Mucosa of gallbladder (tissue), 1 donor: ENCODE measurements at regions not wholly inside any gene's neighbourhood (a gene's known extent, or its start where the extent isn't known, plus 50 kb on each side); places are given as distances from the start of the nearest gene placed in this dataset.
"Not testable (repeated sequence)": the region's sequence is repeated elsewhere in the genome, so short reads cannot be mapped to it uniquely, and the experiment has no call there.

Experiments
- DNase-seq: peaks from one replicate; pipeline ENCODE4 v3.0.0-alpha.2; 2020; ENCODE audit warnings: low spot score
- donor health status: DM: no; HTN: no; CAD: no.

DNA sequence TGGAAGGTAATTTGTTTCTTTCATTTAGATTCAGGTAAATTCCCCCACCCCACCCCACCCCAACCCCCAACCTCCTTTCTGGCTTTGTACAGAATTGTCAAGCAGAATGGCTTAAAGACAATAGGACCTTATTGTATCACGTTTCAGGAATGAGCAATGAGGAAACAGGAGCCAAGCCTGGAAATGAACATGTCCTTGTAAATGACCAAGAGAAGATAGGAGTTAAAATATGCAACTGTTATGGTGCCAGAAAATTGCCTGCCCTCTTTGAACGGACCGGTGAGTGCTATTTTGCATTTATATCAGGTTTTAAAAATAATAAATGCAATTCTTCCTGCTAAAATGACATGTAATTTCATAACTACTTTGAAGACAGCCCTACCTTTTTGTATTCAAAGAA lies 141.6 kb upstream of the PELI2 start:
- DNase-seq: no peak

DNA sequence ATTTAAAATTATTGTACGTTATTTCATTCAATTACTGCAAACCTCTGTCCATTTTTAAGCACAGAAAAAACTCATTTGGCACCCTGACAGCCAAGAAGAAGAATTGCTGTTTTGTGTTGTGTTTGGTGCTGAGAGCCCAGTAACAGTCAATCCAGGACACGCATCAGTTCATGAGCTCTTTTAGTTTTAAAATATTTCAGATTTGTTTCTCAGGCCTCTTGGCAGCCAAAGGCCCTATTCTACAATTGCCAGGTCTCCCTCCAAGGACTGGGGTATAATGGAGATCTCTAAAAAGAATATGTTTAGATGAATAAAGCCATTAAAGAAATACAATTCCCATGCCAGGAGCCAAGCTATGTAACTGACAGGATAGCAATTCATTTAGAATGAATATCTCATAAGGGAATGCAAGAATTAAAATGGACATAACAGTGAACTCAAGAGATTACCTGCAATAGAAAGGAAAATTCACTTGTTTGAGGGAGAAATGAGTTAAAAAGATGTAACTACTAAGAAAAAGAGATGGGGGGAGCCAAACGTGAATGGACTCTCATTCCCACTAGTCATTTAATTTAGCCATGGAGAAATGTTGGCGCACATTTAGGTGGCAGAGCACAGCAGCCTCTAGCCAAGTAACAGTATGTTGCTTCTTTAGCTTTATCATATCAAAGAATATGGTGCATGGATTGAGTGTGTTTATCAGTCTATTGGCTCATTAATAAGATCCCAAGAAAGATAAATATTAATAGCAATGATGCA lies 140.6 kb upstream of the PELI2 start:
- DNase-seq: no peak

GRCh38 chr14:55979096-55979495 lies 139.1 kb upstream of the PELI2 start:
- no peak for DNase-seq

DNA sequence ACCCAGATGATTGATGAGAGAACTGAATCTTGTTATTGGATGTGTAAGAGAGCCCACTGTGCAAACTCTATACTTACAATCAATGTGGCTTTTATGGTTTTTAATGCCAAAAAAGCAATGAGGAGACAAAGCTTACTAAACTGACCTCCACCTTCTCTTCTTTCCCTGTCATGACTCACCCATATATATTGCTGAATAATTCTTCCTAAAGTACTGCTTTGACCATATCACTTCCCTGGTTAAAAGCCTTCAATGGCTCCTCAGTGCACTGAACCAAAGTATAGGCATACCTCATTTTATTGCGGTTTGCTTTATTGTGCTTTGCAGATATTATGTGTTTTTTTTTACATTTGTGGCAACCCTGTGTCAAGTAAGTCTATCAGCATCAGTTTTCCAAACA lies 138.4 kb upstream of the PELI2 start:
- DNase-seq: no peak

- DNase-seq: no peak
Measured at GRCh38 chr14:55980970-55981369, 137.2 kb upstream of the PELI2 start.

DNA sequence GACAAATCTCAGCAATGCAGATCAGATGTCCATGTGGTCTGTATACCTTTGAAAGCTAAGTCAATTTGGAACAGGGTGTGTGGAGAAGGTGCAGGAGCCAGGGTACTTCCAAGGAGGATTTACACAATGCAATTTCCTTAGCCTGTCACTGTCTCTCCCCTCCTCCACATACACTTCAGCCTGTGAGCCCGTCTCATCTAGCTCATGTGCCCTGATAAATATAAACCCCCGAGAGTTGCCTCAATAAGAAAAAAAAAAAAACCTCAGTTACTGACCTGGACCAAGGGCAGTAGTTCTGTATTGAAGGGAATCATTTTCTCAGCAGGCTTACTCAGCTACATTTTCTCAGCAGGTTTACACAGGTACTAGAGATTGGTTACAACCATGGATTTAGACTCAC lies 132.1 kb upstream of the PELI2 start:
- no peak for DNase-seq

GRCh38 chr14:56000846-56001245 lies 117.4 kb upstream of the PELI2 start:
- no peak for DNase-seq

DNA sequence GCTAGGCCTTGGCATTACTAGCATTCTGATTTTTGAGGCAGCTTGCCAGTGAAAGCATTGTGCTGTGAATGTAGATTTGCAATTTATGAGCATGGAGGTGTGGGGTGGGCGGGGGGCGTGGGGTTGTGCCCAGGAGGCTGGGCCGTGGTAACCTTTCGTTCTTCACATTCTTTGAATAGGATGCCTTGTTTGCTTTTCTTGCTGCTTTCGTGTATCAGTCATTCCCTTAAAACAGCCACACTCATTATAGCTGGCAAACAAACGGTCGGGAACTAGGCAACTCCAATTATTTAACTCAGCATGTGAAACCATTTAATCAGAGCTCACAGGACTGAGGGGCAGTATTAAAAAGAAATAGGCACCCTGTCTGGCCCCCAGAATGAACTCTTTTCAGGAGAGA lies 115.9 kb upstream of the PELI2 start:
- DNase-seq: no peak

DNA sequence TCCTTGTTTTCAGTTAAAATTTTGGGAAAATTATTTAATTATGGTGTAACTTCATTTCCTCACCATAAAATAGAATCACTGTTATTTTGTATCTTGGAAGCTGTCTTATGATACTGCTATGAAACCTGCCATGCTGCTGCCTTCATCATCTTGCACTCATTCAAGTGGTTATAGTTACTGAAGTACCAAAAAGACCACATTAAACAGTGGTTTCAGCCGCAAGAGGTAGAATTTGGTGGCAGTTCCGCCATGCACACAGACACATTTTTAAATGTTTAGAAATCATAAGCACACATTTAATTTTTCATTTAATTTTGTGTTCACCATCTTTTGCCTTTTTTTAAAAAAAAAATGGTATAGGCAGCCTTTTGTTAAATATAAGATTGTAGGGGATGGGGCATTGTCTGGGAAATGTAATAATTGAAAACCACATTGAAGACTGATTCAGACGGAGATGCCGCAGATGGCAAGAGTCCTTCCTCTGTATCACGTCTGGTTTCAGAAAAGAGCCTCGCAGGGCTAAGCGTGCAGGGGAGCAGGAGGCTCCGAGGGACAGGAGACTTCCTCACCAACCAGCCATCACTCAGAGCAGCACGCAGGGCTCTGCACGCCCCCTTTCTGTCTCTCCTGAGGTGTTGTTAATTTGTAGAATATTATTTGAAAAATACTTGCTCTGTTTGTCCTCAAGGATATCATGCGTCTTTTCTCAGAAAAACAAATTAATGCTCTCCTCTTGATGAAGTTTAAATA lies 115.2 kb upstream of the PELI2 start:
- no peak for DNase-seq

GRCh38 chr14:56004323-56004722 lies 113.9 kb upstream of the PELI2 start:
- DNase-seq: no peak

- DNase-seq: peak; percentile 34
Measured at GRCh38 chr14:56004786-56005185, 113.4 kb upstream of the PELI2 start.

DNA sequence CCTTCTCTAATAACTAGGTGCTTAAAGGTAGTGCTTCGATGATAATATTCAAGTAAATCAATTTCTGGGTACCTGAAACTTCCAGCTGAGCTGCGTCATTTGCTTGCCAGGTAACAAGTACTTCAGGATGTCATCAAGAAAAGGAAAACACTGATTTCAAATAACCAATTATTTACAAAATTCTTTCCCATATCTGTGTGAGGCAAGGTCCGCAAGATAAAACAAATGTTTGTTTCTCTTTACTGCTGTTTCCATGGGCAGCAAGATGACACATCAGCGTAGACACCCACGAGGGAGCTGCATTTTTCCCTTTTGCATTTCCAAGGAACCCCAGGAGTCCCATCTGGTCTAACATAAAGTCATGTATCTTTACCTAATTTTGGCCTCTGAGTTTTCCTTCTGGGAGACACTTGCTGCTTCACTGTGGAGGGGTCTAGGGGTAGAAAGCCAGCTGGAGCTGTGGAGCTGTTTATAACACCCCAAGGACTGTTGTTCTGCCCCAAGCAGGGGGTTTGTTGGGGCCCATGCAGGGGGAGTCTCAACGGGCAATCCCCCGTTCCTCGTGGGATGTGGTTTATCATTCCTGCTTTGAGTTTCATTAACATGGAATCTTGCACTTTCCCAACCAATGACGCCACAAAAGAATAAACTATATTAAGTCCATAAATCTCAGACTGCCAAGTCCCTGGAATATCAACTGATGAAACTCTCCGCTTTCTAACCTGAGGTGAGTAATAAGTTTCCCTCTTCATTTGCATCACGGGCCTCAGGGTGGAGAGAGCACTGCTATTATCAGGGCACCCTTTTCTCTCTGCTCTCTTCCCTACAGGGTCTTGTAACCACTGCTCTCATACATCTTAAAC lies 112.8 kb upstream of the PELI2 start:
- no peak for DNase-seq

GRCh38 chr14:56007491-56007890 lies 110.7 kb upstream of the PELI2 start:
- not testable (repeated sequence) for DNase-seq

DNA sequence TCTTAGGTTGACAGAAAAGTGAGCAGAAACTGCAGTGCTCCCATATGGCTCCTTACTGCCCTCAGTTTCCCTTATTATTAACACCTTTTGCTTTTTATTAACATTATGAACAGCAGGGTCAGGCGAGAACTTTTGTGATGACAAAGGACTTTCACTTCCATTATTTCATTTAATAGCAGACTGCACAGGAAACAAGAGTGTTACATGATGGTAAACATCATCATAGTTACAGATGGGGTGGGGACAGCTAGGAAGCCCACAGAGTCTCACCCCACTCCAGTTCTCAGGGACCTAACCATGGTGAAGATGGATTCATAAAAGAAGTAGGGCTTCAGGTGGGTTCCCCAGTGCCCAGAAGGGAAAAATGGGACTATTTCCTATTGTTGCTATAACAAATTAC lies 110.1 kb upstream of the PELI2 start:
- DNase-seq: no peak

GRCh38 chr14:56008661-56009060 lies 109.5 kb upstream of the PELI2 start:
- not testable (repeated sequence) for DNase-seq

DNA sequence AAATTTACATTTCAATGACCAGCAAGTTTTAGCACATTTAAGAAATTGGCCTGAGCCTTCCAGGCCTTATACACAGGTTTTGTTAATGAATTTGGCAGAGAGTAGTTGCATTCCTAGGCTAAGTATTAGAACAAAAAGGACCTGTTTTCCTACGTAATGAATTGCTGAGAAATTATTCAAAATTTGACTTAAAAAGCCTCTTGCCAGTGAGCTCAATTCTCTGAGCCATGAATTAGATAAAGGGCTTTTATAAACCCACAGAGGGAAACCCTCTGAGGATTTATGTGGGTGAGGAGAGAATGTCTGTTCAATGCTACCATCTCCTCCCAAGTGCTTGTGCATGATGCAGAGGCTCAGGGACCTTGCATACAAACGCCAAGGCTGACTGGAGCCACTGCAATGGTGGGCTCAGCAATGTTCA lies 94.5 kb upstream of the PELI2 start:
- no peak for DNase-seq

GRCh38 chr14:56025191-56025590 lies 93.0 kb upstream of the PELI2 start:
- no peak for DNase-seq

- no peak for DNase-seq
Measured at GRCh38 chr14:56026506-56026905, 91.7 kb upstream of the PELI2 start.

DNA sequence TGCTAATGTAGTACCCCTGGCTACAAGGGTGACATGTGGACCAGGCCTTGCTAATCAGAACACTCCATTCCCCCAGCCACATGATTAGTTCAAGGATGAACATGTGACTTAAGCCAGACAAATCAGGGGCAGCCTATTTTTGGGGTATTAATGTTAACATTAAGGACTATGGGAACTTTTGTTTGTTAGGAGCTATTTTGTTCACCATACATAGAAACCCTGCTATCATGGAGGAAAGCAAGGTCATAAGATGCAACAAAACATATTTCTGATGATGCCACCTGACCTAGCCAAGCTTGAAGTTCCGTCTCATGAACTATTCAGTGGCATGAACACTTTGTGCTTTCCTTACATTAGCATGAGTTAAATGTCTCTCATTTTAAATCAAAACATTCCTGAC lies 90.8 kb upstream of the PELI2 start:
- DNase-seq: no peak

DNA sequence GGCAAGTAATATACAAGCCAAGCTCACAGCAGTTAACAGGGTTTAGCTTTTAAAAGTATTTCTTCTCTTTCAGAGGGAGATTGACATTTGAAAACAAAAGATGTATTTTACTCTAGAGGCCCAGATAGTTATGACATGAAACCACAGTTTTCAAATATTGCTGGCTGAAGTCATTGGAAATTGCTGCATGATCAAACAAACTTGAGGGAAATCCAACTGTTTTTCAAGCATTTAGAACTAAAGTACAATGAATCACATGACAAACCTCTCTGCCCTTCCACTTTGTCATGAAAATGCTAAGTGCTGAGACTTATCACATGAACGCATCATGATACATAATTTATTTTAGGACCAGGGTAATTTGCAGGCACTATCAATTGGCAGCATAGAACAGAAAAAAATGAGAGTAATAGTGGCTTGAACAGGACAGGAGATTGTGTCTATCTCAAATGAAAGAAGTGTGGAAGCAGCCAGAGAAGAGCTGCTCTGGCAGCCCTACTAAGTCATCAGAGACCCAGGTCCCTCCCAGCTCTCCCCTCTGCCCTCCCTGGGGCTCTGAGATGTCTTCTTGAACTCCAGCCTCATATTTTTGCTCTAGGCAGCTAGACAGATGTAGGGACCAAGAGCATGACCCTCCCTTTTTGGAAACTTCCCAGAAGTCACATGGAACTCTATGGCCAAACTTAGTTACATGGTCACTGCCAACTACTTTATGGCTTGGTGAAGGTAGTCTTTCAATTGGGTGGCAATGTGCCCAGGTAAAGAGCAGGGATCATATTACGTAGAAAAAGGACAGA lies 90.1 kb upstream of the PELI2 start:
- no peak for DNase-seq

DNA sequence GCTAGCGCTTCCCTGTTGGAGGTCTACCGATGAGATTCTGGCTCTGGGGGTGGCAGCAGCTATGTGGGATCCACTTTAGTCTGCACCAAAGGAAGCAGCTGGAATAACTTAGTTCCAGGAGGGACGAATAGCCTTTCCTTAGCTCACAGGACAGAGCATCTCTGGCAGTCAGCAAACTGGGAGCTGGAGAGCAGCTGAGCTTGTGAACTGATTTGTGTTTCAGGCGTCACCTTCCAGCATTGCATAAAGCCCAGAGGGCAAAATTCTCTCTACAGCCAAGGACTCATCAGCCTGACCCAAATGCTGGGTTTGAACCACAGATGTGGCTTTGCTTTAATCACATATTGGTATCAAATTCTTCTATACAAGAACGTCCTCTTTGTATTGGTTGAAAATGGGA lies 81.9 kb upstream of the PELI2 start:
- DNase-seq: no peak

DNA sequence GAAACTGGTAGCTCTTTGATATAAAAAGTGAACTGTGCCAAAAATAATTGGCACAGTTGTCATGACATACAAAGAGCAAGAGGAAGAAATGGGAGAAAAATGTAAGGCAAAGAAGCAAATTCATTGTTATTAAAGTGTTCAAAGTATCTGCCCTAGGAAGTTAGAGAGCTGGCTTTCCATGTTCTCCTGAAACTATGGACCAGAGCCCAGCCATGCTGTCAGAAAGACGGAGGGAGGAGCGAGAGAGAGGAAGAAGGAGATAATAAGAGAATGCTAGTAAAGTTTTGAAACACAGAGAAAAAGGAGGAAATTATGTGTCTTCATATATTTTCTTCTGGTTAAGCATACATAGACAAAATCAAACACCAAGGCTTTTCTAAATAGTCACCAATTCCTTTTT lies 78.1 kb upstream of the PELI2 start:
- no peak for DNase-seq
